OCI-LY7 (cell line): ENCODE measurements at regions not wholly inside any gene's neighbourhood (a gene's known extent, or its start where the extent isn't known, plus 50 kb on each side); places are given as distances from the start of the nearest gene placed in this dataset.

Experiments
- BruUV-seq: library from RNA; stranded (reverse); fragments of 400-500 nt; replicated peaks from 2 replicates; lab custom pipeline; 2021; lab: Mats Ljungman, UMichigan
- CTCF ChIA-PET: fragments of 300-600 bp; sonication (Branson Sonifier 250); formaldehyde crosslinking; loops from one replicate; lab custom pipeline; 2022; ENCODE audit warnings: antibody characterized with exemption; ENCODE audit not compliant: unreplicated experiment; lab: Charles Lee
- POLR2A ChIA-PET: fragments of 300-600 bp; sonication (Branson Sonifier 250); formaldehyde crosslinking; loops from one replicate; lab custom pipeline; 2022; ENCODE audit warnings: antibody characterized with exemption; lab: Charles Lee
- DNase-seq: peaks from one replicate; pipeline ENCODE4 v3.0.0-alpha.2; 2015; ENCODE audit warnings: low spot score
- H2AFZ ChIP-seq: fragments of 200-600 bp; sonication (generic), shearing (Covaris generic); 2 replicates; pipeline ENCODE4 v1.6.1; 2014; ENCODE audit warnings: mild to moderate bottlenecking, antibody characterized with exemption, low read length, moderate library complexity
- H3K27ac ChIP-seq: fragments of 200-600 bp; sonication (generic); 2 replicates; pipeline ENCODE4 v1.5.1; 2014; ENCODE audit warnings: mixed run types, low read depth, mild to moderate bottlenecking, moderate library complexity, low read length, inconsistent platforms; ENCODE audit not compliant: poor library complexity, severe bottlenecking
- H3K36me3 ChIP-seq: fragments of 200-600 bp; sonication (generic); 2 replicates; pipeline ENCODE4 v1.6.1; 2014; ENCODE audit warnings: mild to moderate bottlenecking, antibody characterized with exemption, low read length, moderate library complexity, mixed read lengths; ENCODE audit not compliant: insufficient read depth
- H3K4me1 ChIP-seq: fragments of 200-600 bp; sonication (generic); 2 replicates; pipeline ENCODE4 v1.5.1; 2014; ENCODE audit warnings: mild to moderate bottlenecking, low read length; ENCODE audit not compliant: insufficient read depth, poor library complexity, severe bottlenecking
- H3K4me2 ChIP-seq: fragments of 200-600 bp; sonication (generic); 2 replicates; pipeline ENCODE4 v1.6.1; 2014; ENCODE audit warnings: mild to moderate bottlenecking, low read length
- H3K4me3 ChIP-seq: fragments of 200-600 bp; sonication (generic); 2 replicates; pipeline ENCODE4 v1.5.1; 2014; ENCODE audit warnings: mild to moderate bottlenecking, low read depth, low read length; ENCODE audit not compliant: poor library complexity, severe bottlenecking
- H3K79me2 ChIP-seq: fragments of 200-600 bp; sonication (generic); 2 replicates; pipeline ENCODE4 v1.6.1; 2016; ENCODE audit warnings: low read depth, mild to moderate bottlenecking, low read length, moderate library complexity, mixed read lengths; ENCODE audit not compliant: insufficient read depth
- H3K9me2 ChIP-seq: fragments of 200-600 bp; sonication (generic); 2 replicates; pipeline ENCODE4 v1.6.1; 2016; ENCODE audit warnings: mild to moderate bottlenecking, low read length, mixed read lengths; ENCODE audit not compliant: insufficient read depth
- H3K9me3 ChIP-seq: fragments of 200-600 bp; sonication (generic); 2 replicates; pipeline ENCODE4 v1.6.1; 2014; ENCODE audit warnings: mild to moderate bottlenecking, mixed run types, low read length, mixed read lengths
- H4K20me1 ChIP-seq: fragments of 200-600 bp; sonication (generic); 2 replicates; pipeline ENCODE4 v1.6.1; 2014; ENCODE audit warnings: mild to moderate bottlenecking, antibody characterized with exemption, low read length, moderate library complexity, mixed read lengths; ENCODE audit not compliant: insufficient read depth
- EZH2phosphoT487 ChIP-seq: fragments of 200-600 bp; sonication (generic); IDR thresholded peaks from 2 replicates; pipeline ENCODE4 v1.6.1; 2018; ENCODE audit warnings: low read depth, borderline replicate concordance, mild to moderate bottlenecking, mixed run types, antibody characterized with exemption, low read length, moderate library complexity, mixed read lengths
- intact Hi-C: fragments of 100-400 bp; cut with micrococcal nuclease; formaldehyde crosslinking; loops from one replicate; pipeline ENCODE4 v1.10.0; 2022; ENCODE audit not compliant: unreplicated experiment
- TF ChIP-seq, protein P1 (sequence below): fragments of 200-600 bp; sonication (generic); conservative IDR thresholded peaks from 2 replicates; pipeline ENCODE4 v1.5.1; 2014; ENCODE audit warnings: mild to moderate bottlenecking, antibody characterized with exemption, low read length, moderate library complexity, mixed read lengths

DNA sequence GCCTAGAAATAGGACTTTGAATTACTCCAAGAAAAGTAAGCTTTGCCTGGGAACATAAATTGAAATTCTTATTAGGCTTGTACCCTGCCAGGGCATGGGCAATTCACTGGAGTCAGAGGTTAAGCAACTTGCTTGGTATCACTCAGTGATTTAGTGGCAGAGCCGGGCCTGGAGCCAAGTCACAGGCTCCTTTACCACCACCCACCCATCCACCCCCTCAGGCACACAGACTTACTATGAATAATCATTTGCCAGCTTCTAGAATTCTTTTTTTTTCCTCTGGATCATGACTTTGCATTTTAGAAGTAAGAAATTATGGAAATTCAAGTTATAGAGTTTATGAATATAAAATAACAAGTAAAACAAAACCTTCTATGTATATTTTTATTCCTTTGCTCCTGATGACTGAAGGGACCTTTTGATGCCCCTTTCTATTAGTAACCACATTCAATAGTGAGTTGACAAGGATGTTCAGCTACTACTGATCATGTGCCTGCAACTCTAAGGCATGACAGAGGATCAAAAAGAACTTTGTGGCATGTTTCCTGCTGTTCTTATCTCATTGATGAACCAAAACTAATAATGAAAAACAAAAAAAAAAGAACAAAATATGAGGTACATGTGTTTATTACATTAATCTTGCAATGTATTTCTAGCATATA lies 614.7 kb downstream of the TLR4 start:
- no peaks in the 10 kb centered on the region for H3K79me2 ChIP-seq
- CTCF ChIA-PET: no interaction called here

DNA sequence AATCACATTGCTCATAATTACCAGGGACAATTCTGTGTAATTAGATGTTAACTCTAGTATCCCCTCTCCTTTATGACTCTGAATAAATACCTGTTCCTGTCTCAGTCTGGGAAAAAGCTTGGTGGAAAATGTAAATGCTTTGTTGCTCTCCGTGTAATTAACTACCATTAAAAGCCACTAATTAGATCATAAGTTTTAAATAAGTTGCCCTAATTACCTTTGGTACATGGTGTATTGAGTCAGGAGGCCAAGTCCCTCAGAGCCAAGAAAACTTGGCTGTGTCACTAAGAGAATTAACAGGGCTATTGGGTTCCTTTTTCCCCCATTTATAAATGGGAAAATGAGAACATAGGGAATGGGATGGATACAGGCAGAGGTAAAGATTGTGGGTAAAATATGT lies 617.6 kb downstream of the TLR4 start:
- no peaks in the 10 kb centered on the region for H3K79me2 ChIP-seq

More for the DNA sequence above, 614.7 kb downstream of the TLR4 start:
- TF ChIP-seq EZH2phosphoT487: no peak
- TF ChIP-seq, protein P1, sequence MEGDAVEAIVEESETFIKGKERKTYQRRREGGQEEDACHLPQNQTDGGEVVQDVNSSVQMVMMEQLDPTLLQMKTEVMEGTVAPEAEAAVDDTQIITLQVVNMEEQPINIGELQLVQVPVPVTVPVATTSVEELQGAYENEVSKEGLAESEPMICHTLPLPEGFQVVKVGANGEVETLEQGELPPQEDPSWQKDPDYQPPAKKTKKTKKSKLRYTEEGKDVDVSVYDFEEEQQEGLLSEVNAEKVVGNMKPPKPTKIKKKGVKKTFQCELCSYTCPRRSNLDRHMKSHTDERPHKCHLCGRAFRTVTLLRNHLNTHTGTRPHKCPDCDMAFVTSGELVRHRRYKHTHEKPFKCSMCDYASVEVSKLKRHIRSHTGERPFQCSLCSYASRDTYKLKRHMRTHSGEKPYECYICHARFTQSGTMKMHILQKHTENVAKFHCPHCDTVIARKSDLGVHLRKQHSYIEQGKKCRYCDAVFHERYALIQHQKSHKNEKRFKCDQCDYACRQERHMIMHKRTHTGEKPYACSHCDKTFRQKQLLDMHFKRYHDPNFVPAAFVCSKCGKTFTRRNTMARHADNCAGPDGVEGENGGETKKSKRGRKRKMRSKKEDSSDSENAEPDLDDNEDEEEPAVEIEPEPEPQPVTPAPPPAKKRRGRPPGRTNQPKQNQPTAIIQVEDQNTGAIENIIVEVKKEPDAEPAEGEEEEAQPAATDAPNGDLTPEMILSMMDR: no peak
- no peak for DNase-seq
- no TSS peak for BruUV-seq
- Histone ChIP-seq H3K9me3 (no peaks in the 10 kb centered on the region), H4K20me1 (no peaks in the 10 kb centered on the region; the same call in 1 of the 2 replicates), H3K4me1 (no peaks in the 10 kb centered on the region), H3K36me3 (no peaks in the 10 kb centered on the region), H3K9me2 (no peaks in the 10 kb centered on the region), H3K4me2 (no peak overlapping the region), H3K4me3 (no peak overlapping the region), H2AFZ (no peak overlapping the region), H3K27ac (no peak overlapping the region)
- intact Hi-C loops: no loop called here
- POLR2A ChIA-PET: interaction anchor here (0.5 kb wide), 2 partner anchors 24 to 684 kb away, joined by 3 read pairs; no protein-coding TSS in a partner anchor

DNA sequence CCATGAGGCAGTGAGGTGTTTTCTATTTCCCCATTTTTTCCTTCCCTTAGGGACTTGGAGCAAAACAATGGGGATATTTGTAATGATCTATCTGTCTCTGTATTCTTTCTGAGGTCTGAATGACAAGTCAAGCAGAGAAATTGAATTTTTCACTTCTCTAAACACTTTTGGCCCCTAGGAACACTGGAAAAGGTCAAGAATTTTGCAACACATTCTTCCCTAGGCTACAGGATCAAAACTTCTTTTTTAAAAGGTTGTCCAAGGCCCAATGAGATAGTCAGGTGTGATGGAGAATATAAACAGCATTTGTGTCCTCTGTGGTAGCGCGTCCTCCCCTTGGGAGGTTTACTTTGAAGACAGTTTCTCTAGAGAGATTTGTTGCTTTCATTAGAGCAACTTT lies 620.5 kb downstream of the TLR4 start:
- TF ChIP-seq, protein P1: no peak
- no peak for TF ChIP-seq EZH2phosphoT487

More for the DNA sequence above, 617.6 kb downstream of the TLR4 start:
- H3K4me3 ChIP-seq: no peak overlapping the region
- no peaks in the 10 kb centered on the region for H3K36me3 ChIP-seq
- H3K9me2 ChIP-seq: no peaks in the 10 kb centered on the region
- intact Hi-C loops: no loop called here
- POLR2A ChIA-PET: interaction anchor here (1.0 kb wide), 1 partner anchor 10 kb away, joined by 5 read pairs; no protein-coding TSS in a partner anchor
- BruUV-seq: no TSS peak
- no peak for TF ChIP-seq EZH2phosphoT487
- TF ChIP-seq, protein P1: no peak
- H3K27ac ChIP-seq: no peak overlapping the region
- CTCF ChIA-PET: no interaction called here
- H2AFZ ChIP-seq: no peak overlapping the region
- no peak overlapping the region for H3K4me2 ChIP-seq
- no peaks in the 10 kb centered on the region for H3K4me1 ChIP-seq
- no peak for DNase-seq
- H3K9me3 ChIP-seq: no peaks in the 10 kb centered on the region
- no peaks in the 10 kb centered on the region for H4K20me1 ChIP-seq

More for the DNA sequence above, 620.5 kb downstream of the TLR4 start:
- intact Hi-C loops: no loop called here
- H3K9me2 ChIP-seq: no peaks in the 10 kb centered on the region
- H3K4me3 ChIP-seq: no peak overlapping the region
- DNase-seq: no peak
- H3K9me3 ChIP-seq: no peaks in the 10 kb centered on the region
- no peak overlapping the region for H3K27ac ChIP-seq
- CTCF ChIA-PET: no interaction called here
- no peak overlapping the region for H3K4me2 ChIP-seq
- H2AFZ ChIP-seq: no peak overlapping the region
- POLR2A ChIA-PET: no interaction called here
- no peaks in the 10 kb centered on the region for H4K20me1 ChIP-seq
- BruUV-seq: no TSS peak
- no peaks in the 10 kb centered on the region for H3K79me2 ChIP-seq
- no peaks in the 10 kb centered on the region for H3K36me3 ChIP-seq
- no peaks in the 10 kb centered on the region for H3K4me1 ChIP-seq
